K562 (cell line): ENCODE measurements at regions not wholly inside any gene's neighbourhood (a gene's known extent, or its start where the extent isn't known, plus 50 kb on each side); places are given as distances from the start of the nearest gene placed in this dataset.

ENCODE experiments used
- ATAC-seq: fragments of 200-7000 bp; cut with Tn5 transposase; 3 replicates; pipeline ENCODE4 v1.9.1; 2020; ENCODE audit warnings: moderate library complexity
- BruUV-seq: library from RNA; stranded (reverse); fragments of 400-500 nt; replicated peaks from 2 replicates; lab custom pipeline; 2021; lab: Mats Ljungman, UMichigan
- CTCF ChIA-PET: fragments of 300-600 bp; formaldehyde crosslinking; extraction: SDS; loops from one replicate; lab custom pipeline; 2021; ENCODE audit warnings: low intra/inter-chr PET ratio; lab: Yijun Ruan, JAX
- POLR2A ChIA-PET: fragments of 300-600, 350-650 bp; sonication (Branson Sonifier 250); formaldehyde crosslinking; extraction: SDS; loops from one replicate; lab custom pipeline; 2021; ENCODE audit warnings: antibody characterized with exemption, inconsistent platforms; lab: Yijun Ruan, JAX
- DNase-seq, 4 experiments: peaks; one replicate each; pipeline versions ENCODE4 v3.0.0 to v3.0.0-alpha.2; 2011 to 2018; ENCODE audit warnings: low spot score in 3 of 4, mixed read lengths in 3 of 4; ENCODE audit errors: extremely low read depth in 1 of 4
- FAIRE-seq: peaks from 2 replicates; lab custom pipeline; 2011; peaks lifted over from hg19 to GRCh38; lab: Jason Lieb, UNC
- H2AFZ ChIP-seq: 2 replicates; pipeline ENCODE4 v1.6.0; 2011; ENCODE audit warnings: low read depth, low read length, control low read depth, inconsistent platforms
- H3K27ac ChIP-seq: fragments of 200-600 bp; 3 replicates; pipeline ENCODE4 v1.8.0; 2011; ENCODE audit warnings: low read depth, mild to moderate bottlenecking, control low read depth, inconsistent platforms, low read length, moderate library complexity, mixed read lengths; ENCODE audit errors: extremely low read depth
- H3K27me3 ChIP-seq, 2 experiments: fragments of 300-600 bp in 1 of 2; 2 replicates in 1 of 2; 3 replicates in 1 of 2; pipeline versions ENCODE4 v1.6.0 to v1.8.0; 2011; ENCODE audit warnings: inconsistent platforms in 2 of 2, low read length in 2 of 2, mild to moderate bottlenecking in 1 of 2, mixed read lengths in 1 of 2, moderate library complexity in 1 of 2; ENCODE audit not compliant: control insufficient read depth in 2 of 2, insufficient read depth in 2 of 2
- H3K36me3 ChIP-seq: fragments of 300-600 bp; 3 replicates; pipeline ENCODE4 v1.8.0; 2011; ENCODE audit warnings: mild to moderate bottlenecking, low read length, inconsistent platforms; ENCODE audit not compliant: control insufficient read depth, insufficient read depth
- H3K4me1 ChIP-seq, 2 experiments: fragments of 200-600 bp in 1 of 2; replicated peaks in 1 of 2; 2 replicates in 1 of 2; 3 replicates in 1 of 2; pipeline versions ENCODE4 v1.5.1 to v1.8.0; 2011; ENCODE audit warnings: inconsistent platforms in 2 of 2, low read length in 2 of 2, mild to moderate bottlenecking in 1 of 2, mixed read lengths in 1 of 2, moderate library complexity in 1 of 2; ENCODE audit not compliant: control insufficient read depth in 2 of 2, insufficient read depth in 2 of 2
- H3K4me2 ChIP-seq: 2 replicates; pipeline ENCODE4 v1.6.1; 2011; ENCODE audit warnings: low read length, control low read depth, inconsistent platforms, mixed read lengths; ENCODE audit not compliant: insufficient read depth
- H3K4me3 ChIP-seq: fragments of 200-600 bp; sonication (generic), shearing (Covaris generic); 2 replicates; pipeline ENCODE4 v1.5.1; 2016; ENCODE audit warnings: control low read depth, inconsistent platforms
- H3K79me2 ChIP-seq: fragments of 200-600 bp; 3 replicates; pipeline ENCODE4 v1.8.0; 2011; ENCODE audit warnings: low read length, inconsistent platforms; ENCODE audit not compliant: control insufficient read depth, insufficient read depth
- H3K9ac ChIP-seq, 2 experiments: 2 replicates each; pipeline versions ENCODE4 v1.6.0 to v1.6.1; 2011; ENCODE audit warnings: low read depth in 2 of 2, low read length in 2 of 2, control low read depth in 1 of 2, inconsistent platforms in 1 of 2, mild to moderate bottlenecking in 1 of 2, mixed read lengths in 1 of 2; ENCODE audit not compliant: insufficient read depth in 1 of 2
- H3K9me1 ChIP-seq: one replicate; pipeline ENCODE4 v1.6.0; 2011; ENCODE audit warnings: inconsistent platforms, mild to moderate bottlenecking, low read length, moderate library complexity; ENCODE audit not compliant: control insufficient read depth, insufficient read depth
- H3K9me3 ChIP-seq: replicated peaks from 2 replicates; pipeline ENCODE4 v1.5.1; 2011; ENCODE audit warnings: low read depth, low read length, inconsistent platforms; ENCODE audit not compliant: control insufficient read depth, insufficient read depth
- H4K20me1 ChIP-seq: replicated peaks from 2 replicates; pipeline ENCODE4 v1.6.1; 2011; ENCODE audit warnings: low read length, inconsistent platforms, mixed read lengths; ENCODE audit not compliant: control insufficient read depth, insufficient read depth
- BCOR ChIP-seq: fragments of 450-650 bp; IDR thresholded peaks from 2 replicates; pipeline ENCODE4 v1.6.1; 2016
- DEAF1 ChIP-seq: fragments of 450-650 bp; formaldehyde crosslinking; IDR thresholded peaks from 2 replicates; pipeline ENCODE4 v1.4.0; 2020; ENCODE audit warnings: mild to moderate bottlenecking, moderate library complexity
- EGR1 ChIP-seq: fragments of 450-650 bp; conservative IDR thresholded peaks from 2 replicates; pipeline ENCODE4 v1.6.1; 2017; ENCODE audit warnings: mild to moderate bottlenecking
- HNRNPL ChIP-seq: fragments of 200-400 bp; formaldehyde crosslinking; IDR thresholded peaks from 2 replicates; pipeline ENCODE4 v1.6.1; 2017; ENCODE audit warnings: low read depth, mild to moderate bottlenecking, low read length
- JUN ChIP-seq, 2 experiments: sonication (generic) in 1 of 2; formaldehyde crosslinking in 1 of 2; IDR thresholded peaks; 2 replicates each; pipeline versions ENCODE4 v1.6.1 to v1.8.0; 2012 to 2022; ENCODE audit warnings: borderline replicate concordance in 2 of 2, mild to moderate bottlenecking in 2 of 2, improper control_type of control experiment in 1 of 2, low read depth in 1 of 2, low read length in 1 of 2, missing genetic modification reagents in 1 of 2
- NR3C1 ChIP-seq: sonication (generic); formaldehyde crosslinking; IDR thresholded peaks from 2 replicates; pipeline ENCODE4 v1.8.1; 2022; ENCODE audit warnings: missing genetic modification reagents
- NRF1 ChIP-seq, 2 experiments: fragments of 450-650 bp; IDR thresholded peaks in 1 of 2; conservative IDR thresholded peaks in 1 of 2; 2 replicates each; pipeline ENCODE4 v1.6.1; 2014; ENCODE audit warnings: mild to moderate bottlenecking in 2 of 2
- PHB ChIP-seq: fragments of 250-450 bp; sonication (Bioruptor Pico); IDR thresholded peaks from 2 replicates; pipeline ENCODE4 v1.5.0; 2021
- SMARCA5 ChIP-seq: fragments of 450-650 bp; IDR thresholded peaks from 2 replicates; pipeline ENCODE4 v1.6.1; 2016
- SRSF7 ChIP-seq: fragments of 200-400 bp; formaldehyde crosslinking; optimal IDR thresholded peaks from 2 replicates; pipeline ENCODE3; 2017; ENCODE audit warnings: mild to moderate bottlenecking, low read depth, low read length
- STAT6 ChIP-seq: sonication (generic); formaldehyde crosslinking; IDR thresholded peaks from 2 replicates; pipeline ENCODE4 v1.8.1; 2023; ENCODE audit warnings: mild to moderate bottlenecking, missing genetic modification reagents
- TRIM24 ChIP-seq, 2 experiments: fragments of 450-650 bp; IDR thresholded peaks; 2 replicates each; pipeline ENCODE4 v1.6.1; 2016
- ZNF444 ChIP-seq: fragments of 250-450 bp; sonication (Bioruptor Pico); IDR thresholded peaks from 2 replicates; pipeline ENCODE4 v1.4.0; 2020; ENCODE audit warnings: mild to moderate bottlenecking, moderate library complexity
- ZNF699 ChIP-seq: fragments of 250-450 bp; sonication (Bioruptor Pico); IDR thresholded peaks from 2 replicates; pipeline ENCODE4 v1.8.0; 2021; ENCODE audit warnings: mild to moderate bottlenecking, moderate library complexity; ENCODE audit not compliant: insufficient replicate concordance
- WGBS: fragments of 100-300 bp; shearing (Covaris generic); methylation state at CpG from one replicate; pipeline ENCODE4 v1.1.6; 2016; ENCODE audit warnings: low coverage, mixed read lengths; ENCODE audit not compliant: insufficient coverage; ENCODE audit errors: missing lambda C conversion rate; 5-methylcytosine and 5-hydroxymethylcytosine counted together
- in situ Hi-C: fragments of 300-500 bp; cut with MboI; formaldehyde crosslinking; loops from 4 replicates; pipeline ENCODE4 v1.15.0; 2018; ENCODE audit warnings: inconsistent platforms, mixed read lengths
- intact Hi-C: fragments of 100-400 bp; cut with micrococcal nuclease; formaldehyde crosslinking; loops from 2 replicates; pipeline ENCODE4 v1.14.2; 2022

GRCh38 chr3:31371484-31372177, 161.1 kb upstream of the STT3B start:
- FAIRE-seq (no peak), DNase-seq (no peak), ATAC-seq (no peak)
- Histone ChIP-seq H3K79me2 (no peaks in the 10 kb centered on the region), H3K4me1 (no peaks in the 10 kb centered on the region), H3K27ac (no peak overlapping the region), H4K20me1 (no peaks in the 10 kb centered on the region), H3K27me3 (peaks cover 0 to 3% of the 10 kb centered on the region in 2 experiments; a peak in 1 of 5 replicates), H3K4me3 (no peak overlapping the region), H3K9me1 (no peaks in the 10 kb centered on the region), H3K9ac (no peak overlapping the region), H3K36me3 (no peaks in the 10 kb centered on the region), H3K9me3 (no peaks in the 10 kb centered on the region), H3K4me2 (no peak overlapping the region), H2AFZ (no peak overlapping the region)
- ChIA-PET CTCF (no interaction called here), POLR2A (no interaction called here)
- intact Hi-C loops: no loop called here
- BruUV-seq: no TSS peak
- no peak for TF ChIP-seq EGR1
- no peak for TF ChIP-seq TRIM24 (IDR thresholded peaks at IDR 0.05)
- TF ChIP-seq DEAF1 (CRISPR knock-in tag): no peak
- no peak for TF ChIP-seq STAT6
- TF ChIP-seq BCOR: no peak
- TF ChIP-seq HNRNPL: no peak
- no peak for TF ChIP-seq SRSF7
- TF ChIP-seq PHB (CRISPR knock-in tag): no peak
- no peak for TF ChIP-seq ZNF699 (CRISPR knock-in tag)
- no peak for TF ChIP-seq NRF1 (conservative IDR thresholded peaks at IDR 0.05 in 1 of 2, IDR thresholded peaks at IDR 0.05 in 1 of 2)
- no peak for TF ChIP-seq ZNF444
- TF ChIP-seq JUN (IDR thresholded peaks at IDR 0.05; ENCODE audit: borderline replicate concordance, low read depth, low read length): no peak
- no peak for TF ChIP-seq JUN (CRISPR knock-in tag; IDR thresholded peaks at IDR 0.05; ENCODE audit: borderline replicate concordance)
- no peak for TF ChIP-seq NR3C1 (CRISPR knock-in tag)
- TF ChIP-seq SMARCA5: no peak
- in situ Hi-C loops: no loop called here
- WGBS: 1% methylated on average over 4 of the region's 4 CpGs
